ENCODE measurements at regions not wholly inside any gene's neighbourhood (a gene's known extent, or its start where the extent isn't known, plus 50 kb on each side); places are given as distances from the start of the nearest gene placed in this dataset.

DNA sequence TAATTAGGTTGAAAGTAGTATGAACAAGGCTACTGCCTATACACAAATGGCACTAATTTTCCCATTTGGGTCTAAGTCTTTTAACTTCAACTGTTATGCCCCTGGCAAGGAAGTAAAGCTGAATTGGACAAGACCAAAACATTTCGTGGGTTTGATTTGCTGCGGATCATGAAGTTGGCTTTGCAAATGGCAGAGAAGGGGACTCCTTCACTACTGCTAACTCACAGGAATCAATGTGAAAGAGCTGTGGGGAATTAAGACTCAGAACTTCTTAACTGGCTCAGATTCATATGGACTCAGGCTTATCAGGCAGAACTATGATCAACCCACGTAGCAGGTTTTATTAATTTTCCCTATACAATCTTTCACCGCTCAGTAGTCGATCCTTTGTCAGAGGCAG lies 73.8 kb upstream of the IFNE start:
- peak; percentile 45 for DNase-seq (ENCODE audit: low read depth)
- TF ChIP-seq, protein P1, sequence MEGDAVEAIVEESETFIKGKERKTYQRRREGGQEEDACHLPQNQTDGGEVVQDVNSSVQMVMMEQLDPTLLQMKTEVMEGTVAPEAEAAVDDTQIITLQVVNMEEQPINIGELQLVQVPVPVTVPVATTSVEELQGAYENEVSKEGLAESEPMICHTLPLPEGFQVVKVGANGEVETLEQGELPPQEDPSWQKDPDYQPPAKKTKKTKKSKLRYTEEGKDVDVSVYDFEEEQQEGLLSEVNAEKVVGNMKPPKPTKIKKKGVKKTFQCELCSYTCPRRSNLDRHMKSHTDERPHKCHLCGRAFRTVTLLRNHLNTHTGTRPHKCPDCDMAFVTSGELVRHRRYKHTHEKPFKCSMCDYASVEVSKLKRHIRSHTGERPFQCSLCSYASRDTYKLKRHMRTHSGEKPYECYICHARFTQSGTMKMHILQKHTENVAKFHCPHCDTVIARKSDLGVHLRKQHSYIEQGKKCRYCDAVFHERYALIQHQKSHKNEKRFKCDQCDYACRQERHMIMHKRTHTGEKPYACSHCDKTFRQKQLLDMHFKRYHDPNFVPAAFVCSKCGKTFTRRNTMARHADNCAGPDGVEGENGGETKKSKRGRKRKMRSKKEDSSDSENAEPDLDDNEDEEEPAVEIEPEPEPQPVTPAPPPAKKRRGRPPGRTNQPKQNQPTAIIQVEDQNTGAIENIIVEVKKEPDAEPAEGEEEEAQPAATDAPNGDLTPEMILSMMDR (conservative IDR thresholded peaks at IDR 0.05; ENCODE audit: control insufficient read depth, insufficient read depth, low read depth, low read length): no peak
- peak overlapping the region; percentile 82 for H3K4me3 ChIP-seq (ENCODE audit: control insufficient read depth, low read depth, low read length)

DNA sequence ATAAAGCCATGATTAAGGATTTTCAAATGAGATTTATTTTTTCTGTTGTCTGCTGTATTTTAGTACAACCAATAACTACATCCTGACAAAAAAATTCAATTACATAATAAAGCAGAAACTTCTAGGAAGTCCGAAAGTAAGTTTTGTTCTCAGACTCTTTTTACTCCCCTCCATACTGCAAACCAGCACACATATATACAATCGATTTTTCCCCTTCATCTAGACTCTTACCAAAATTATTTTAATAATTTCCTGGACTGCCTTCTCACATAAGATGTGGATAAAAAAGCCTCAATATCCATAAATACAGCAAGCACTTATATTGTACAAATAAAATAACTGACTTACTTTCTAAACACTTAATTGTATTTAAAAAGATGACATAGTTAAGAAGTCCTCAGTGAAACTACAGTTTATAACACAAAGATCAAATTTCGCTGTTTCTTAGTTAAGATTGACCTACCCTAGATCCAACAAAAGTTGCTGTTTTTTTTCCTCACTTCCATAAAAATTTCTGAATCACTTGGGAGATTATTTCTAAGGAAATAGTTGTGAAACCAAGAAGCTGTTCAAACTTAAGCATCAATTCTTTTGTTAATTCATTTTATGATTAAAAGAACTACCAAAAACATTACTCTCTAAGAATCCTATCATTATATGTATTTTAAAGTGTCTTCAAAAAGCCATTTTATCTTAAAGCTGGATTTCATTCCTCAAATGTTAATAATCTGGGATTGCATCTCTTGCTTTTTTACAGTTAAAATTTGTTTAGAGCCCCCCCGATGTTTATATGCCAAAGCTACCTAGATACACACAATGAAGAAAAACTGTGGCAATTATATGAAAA lies 74.7 kb upstream of the IFNE start:
- no peak for DNase-seq (ENCODE audit: low read depth)
- TF ChIP-seq, protein P1 (conservative IDR thresholded peaks at IDR 0.05; ENCODE audit: control insufficient read depth, insufficient read depth, low read depth, low read length): no peak
- H3K4me3 ChIP-seq (ENCODE audit: control insufficient read depth, low read depth, low read length): peak overlapping the region; percentile 82

DNA sequence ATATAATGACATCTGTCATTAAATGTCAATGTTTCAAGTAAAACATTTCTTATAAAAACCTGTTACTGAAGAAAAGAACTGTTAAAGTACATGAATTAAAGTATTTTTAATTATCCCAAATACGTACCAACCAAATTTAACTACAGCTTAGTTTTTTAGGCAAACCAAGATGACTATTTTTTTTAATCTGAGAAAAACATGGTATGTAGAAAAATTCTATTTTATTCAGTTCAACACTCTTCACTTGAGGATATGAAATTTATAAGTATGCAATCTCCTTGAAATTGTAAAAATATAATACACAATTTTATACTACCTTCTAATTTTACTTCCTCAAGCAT lies 75.3 kb upstream of the IFNE start:
- H3K4me3 ChIP-seq (ENCODE audit: control insufficient read depth, low read depth, low read length): peak overlapping the region; percentile 82
- TF ChIP-seq, protein P1 (conservative IDR thresholded peaks at IDR 0.05; ENCODE audit: control insufficient read depth, insufficient read depth, low read depth, low read length): no peak
- no peak for DNase-seq (ENCODE audit: low read depth)

DNA sequence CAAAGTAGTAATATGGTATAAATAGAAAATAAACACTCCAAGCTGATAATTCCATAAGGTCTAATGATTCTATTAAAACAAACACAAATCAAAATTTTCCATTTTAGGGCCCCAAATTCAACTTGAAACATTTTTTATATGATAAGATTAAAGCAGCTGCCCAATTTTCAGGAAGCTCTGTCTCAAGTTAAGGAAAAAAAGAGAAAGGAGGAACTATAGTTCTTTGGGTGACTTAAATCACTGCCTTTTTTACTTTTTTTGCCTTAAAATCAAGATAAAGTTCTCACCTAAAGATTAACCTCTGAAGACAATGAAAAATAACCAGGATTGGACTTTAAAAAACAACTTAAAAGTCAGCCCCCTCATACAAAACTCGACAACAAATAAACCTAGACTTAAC lies 76.0 kb upstream of the IFNE start:
- peak overlapping the region; percentile 82 for H3K4me3 ChIP-seq (ENCODE audit: control insufficient read depth, low read depth, low read length)
- no peak for DNase-seq (ENCODE audit: low read depth)
- TF ChIP-seq, protein P1 (conservative IDR thresholded peaks at IDR 0.05; ENCODE audit: control insufficient read depth, insufficient read depth, low read depth, low read length): no peak

DNA sequence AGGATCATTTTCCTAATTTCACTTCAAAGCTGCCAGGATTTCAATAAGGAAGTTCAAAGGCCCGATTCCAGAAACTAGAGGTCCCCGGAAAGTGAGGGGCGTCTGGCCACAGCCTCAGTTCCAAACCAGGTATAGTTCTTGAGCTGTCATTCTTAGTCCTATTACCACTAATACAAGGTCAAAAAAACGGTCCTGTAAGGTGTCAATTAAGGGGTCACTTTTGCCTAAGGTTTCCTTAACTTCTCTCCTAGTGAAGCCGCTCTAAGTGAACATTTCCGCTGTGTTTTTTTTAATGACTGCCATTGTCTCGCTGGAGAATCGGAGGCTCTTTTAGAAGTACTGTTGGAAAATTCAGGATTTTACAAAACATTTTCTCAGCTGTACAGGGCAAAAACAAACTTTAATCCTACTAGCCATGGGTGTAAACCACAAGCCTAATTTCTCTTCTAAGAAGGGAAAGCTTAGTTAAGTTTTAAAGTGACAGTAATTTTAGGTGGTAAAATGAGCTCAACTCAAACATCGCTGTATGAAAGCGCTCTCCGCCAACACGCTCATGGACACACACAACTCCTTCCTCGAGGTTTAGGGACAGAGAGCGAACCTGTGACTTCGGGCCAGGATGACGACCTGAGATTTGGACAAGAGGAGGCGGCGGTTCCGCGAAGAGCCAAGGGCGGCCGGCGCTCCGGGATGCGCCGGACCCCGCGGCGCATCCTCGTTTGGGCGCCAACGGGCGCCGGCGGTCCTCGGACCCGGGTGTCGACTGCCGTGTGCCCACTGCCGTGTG lies 76.7 kb upstream of the IFNE start:
- H3K4me3 ChIP-seq (ENCODE audit: control insufficient read depth, low read depth, low read length): peak overlapping the region; percentile 82
- TF ChIP-seq, protein P1 (conservative IDR thresholded peaks at IDR 0.05; ENCODE audit: control insufficient read depth, insufficient read depth, low read depth, low read length): no peak
- no peak for DNase-seq (ENCODE audit: low read depth)

DNA sequence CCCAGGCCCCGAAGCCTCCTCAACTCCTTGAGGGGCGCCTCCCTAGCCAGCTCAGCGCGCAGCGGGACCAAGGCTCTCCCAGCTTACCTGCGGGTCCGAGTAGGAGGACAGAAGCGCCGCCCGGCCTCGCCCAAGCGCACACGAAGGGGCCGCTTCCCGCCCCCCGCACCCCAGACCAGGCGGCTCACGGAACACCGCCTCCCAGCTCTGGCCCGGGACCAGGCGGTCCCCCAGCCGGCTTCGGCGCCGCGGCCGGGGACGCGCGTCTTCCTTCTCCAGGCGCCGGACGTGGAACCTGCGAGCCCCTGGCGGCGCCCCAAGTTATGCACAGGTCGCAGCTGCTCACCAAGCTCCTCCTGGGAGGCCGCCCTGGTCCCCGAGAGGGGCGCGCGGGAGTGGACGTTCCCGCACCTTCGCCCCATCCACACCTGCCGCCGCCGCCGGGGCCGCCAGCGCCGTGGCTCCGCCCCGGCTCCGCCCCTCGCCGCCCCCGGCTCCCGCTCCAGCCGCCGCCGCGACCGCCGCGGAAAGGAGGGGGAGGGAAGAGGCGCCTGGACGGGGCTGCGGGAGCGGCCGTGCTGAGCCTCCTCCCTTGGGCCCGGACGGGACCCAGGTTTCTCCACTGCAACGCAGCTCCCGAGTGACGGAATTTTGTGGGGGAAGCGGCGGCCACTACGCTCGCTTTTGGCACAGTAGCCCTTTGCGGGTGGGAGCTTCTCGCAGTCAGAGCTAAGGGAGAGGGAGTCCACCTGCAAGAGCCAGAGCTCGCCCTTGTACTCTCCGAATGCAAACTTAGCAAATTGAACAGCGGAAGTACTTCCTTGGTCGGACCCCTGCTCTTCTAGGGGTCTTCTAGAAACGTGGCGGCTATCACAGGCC lies 77.5 kb upstream of the IFNE start:
- DNase-seq (ENCODE audit: low read depth): peak; percentile 66
- H3K4me3 ChIP-seq (ENCODE audit: control insufficient read depth, low read depth, low read length): peak overlapping the region; percentile 82
- TF ChIP-seq, protein P1 (conservative IDR thresholded peaks at IDR 0.05; ENCODE audit: control insufficient read depth, insufficient read depth, low read depth, low read length): no peak
